ENCODE measurements at regions not wholly inside any gene's neighbourhood (a gene's known extent, or its start where the extent isn't known, plus 50 kb on each side); places are given as distances from the start of the nearest gene placed in this dataset.

GRCh38 chr2:239678666-239679296 lies 278.0 kb upstream of the HDAC4 start:
- Histone ChIP-seq H3F3A (ENCODE audit: insufficient read depth, low read length) (no peaks in the 10 kb centered on the region), H3K27me3 (ENCODE audit: insufficient read depth, low read length) (no peaks in the 10 kb centered on the region), H3K9me2 (ENCODE audit: low read depth, low read length) (no peaks in the 10 kb centered on the region), H2AFZ (ENCODE audit: low read length) (no peak overlapping the region), H3K79me2 (ENCODE audit: insufficient read depth, low read length) (no peaks in the 10 kb centered on the region), H3K4me2 (ENCODE audit: low read length) (no peak overlapping the region), H3K9ac (ENCODE audit: low read length) (no peak overlapping the region), H3K27ac (ENCODE audit: low read depth, low read length, poor library complexity, severe bottlenecking) (no peak overlapping the region), H3K36me3 (ENCODE audit: insufficient read depth, low read length) (no peaks in the 10 kb centered on the region), H3K4me1 (ENCODE audit: insufficient read depth, low read length, severe bottlenecking) (no peaks in the 10 kb centered on the region), H4K20me1 (ENCODE audit: insufficient read depth, low read length) (no peaks in the 10 kb centered on the region), H3K4me3 (ENCODE audit: low read depth, low read length, poor library complexity, severe bottlenecking) (no peak overlapping the region), H3K9me3 (ENCODE audit: low read length) (no peaks in the 10 kb centered on the region)
- no peak for TF ChIP-seq EZH2 (IDR thresholded peaks at IDR 0.05; ENCODE audit: borderline replicate concordance, low read length)

DNA sequence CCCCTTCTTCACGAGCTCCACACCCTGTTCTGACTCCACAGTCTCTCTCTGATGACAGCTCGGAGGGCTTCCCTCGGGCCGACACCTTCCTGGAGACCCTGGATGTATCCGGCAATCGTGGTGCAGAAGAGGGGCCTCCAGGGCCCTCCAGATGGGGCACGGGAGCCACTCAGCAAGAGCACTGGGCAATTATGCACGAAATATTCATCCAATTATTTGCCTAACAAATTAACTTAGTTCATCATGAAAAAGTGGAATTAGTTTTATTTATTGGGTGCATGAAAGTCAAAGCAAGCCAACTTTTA lies 277.3 kb upstream of the HDAC4 start:
- Histone ChIP-seq H3K27me3 (ENCODE audit: insufficient read depth, low read length) (no peaks in the 10 kb centered on the region), H4K20me1 (ENCODE audit: insufficient read depth, low read length) (no peaks in the 10 kb centered on the region), H3K4me2 (ENCODE audit: low read length) (no peak overlapping the region), H3K4me1 (ENCODE audit: insufficient read depth, low read length, severe bottlenecking) (no peaks in the 10 kb centered on the region), H3K9me3 (ENCODE audit: low read length) (no peaks in the 10 kb centered on the region), H3F3A (ENCODE audit: insufficient read depth, low read length) (no peaks in the 10 kb centered on the region), H3K27ac (ENCODE audit: low read depth, low read length, poor library complexity, severe bottlenecking) (no peak overlapping the region), H3K79me2 (ENCODE audit: insufficient read depth, low read length) (no peaks in the 10 kb centered on the region), H3K9ac (ENCODE audit: low read length) (no peak overlapping the region), H3K4me3 (ENCODE audit: low read depth, low read length, poor library complexity, severe bottlenecking) (no peak overlapping the region), H2AFZ (ENCODE audit: low read length) (no peak overlapping the region), H3K9me2 (ENCODE audit: low read depth, low read length) (no peaks in the 10 kb centered on the region), H3K36me3 (ENCODE audit: insufficient read depth, low read length) (no peaks in the 10 kb centered on the region)
- TF ChIP-seq EZH2 (IDR thresholded peaks at IDR 0.05; ENCODE audit: borderline replicate concordance, low read length) = no peak
- TF ChIP-seq, protein P1, sequence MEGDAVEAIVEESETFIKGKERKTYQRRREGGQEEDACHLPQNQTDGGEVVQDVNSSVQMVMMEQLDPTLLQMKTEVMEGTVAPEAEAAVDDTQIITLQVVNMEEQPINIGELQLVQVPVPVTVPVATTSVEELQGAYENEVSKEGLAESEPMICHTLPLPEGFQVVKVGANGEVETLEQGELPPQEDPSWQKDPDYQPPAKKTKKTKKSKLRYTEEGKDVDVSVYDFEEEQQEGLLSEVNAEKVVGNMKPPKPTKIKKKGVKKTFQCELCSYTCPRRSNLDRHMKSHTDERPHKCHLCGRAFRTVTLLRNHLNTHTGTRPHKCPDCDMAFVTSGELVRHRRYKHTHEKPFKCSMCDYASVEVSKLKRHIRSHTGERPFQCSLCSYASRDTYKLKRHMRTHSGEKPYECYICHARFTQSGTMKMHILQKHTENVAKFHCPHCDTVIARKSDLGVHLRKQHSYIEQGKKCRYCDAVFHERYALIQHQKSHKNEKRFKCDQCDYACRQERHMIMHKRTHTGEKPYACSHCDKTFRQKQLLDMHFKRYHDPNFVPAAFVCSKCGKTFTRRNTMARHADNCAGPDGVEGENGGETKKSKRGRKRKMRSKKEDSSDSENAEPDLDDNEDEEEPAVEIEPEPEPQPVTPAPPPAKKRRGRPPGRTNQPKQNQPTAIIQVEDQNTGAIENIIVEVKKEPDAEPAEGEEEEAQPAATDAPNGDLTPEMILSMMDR (IDR thresholded peaks at IDR 0.05; ENCODE audit: low read length) = no peak

DNA sequence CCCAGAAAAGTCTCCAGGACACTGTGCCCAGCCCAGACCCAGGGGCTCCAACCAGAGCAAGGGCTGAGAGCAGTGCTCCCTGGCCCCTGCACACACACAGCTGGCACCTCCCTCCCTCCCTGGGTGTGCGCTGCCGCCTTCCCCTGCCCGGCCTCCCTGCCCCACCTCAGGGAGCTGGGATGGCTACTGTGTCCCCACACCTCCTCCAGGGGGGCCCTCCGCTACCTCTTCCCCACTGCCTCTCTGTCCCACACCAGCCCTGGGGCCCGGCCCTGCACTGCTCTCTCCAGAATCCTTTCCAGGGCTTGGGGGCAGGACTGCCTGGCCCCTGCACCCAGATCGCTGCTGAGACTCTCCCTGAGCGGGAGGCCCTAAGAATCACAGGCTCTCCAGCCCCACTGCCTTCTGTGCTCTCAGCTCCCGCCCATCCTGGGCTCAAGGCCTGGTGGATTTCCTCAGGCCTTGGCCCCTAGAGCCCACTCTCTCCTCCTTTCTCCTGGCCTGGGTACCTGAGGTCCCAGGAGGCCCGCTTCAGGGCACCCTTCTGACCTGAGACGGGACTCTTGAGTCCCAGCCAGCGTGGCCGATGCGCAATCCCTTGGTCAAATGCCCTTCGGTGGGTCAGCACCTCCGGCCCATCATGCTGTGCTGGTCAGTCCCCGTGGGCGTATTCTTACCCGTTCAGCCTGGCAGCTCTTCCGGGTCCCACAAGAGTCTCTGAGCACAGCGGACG lies 276.8 kb upstream of the HDAC4 start:
- no peaks in the 10 kb centered on the region for H3K79me2 ChIP-seq (ENCODE audit: insufficient read depth, low read length)
- H3K36me3 ChIP-seq (ENCODE audit: insufficient read depth, low read length) = no peaks in the 10 kb centered on the region
- H3K4me3 ChIP-seq (ENCODE audit: low read depth, low read length, poor library complexity, severe bottlenecking) = no peak overlapping the region
- no peaks in the 10 kb centered on the region for H3K9me2 ChIP-seq (ENCODE audit: low read depth, low read length)
- no peak overlapping the region for H3K9ac ChIP-seq (ENCODE audit: low read length)
- H3K27me3 ChIP-seq (ENCODE audit: insufficient read depth, low read length) = no peaks in the 10 kb centered on the region
- no peak overlapping the region for H3K27ac ChIP-seq (ENCODE audit: low read depth, low read length, poor library complexity, severe bottlenecking)
- no peaks in the 10 kb centered on the region for H4K20me1 ChIP-seq (ENCODE audit: insufficient read depth, low read length)
- H3K4me1 ChIP-seq (ENCODE audit: insufficient read depth, low read length, severe bottlenecking) = no peaks in the 10 kb centered on the region
- H3K4me2 ChIP-seq (ENCODE audit: low read length) = no peak overlapping the region
- TF ChIP-seq, protein P1 (IDR thresholded peaks at IDR 0.05; ENCODE audit: low read length) = no peak
- H3F3A ChIP-seq (ENCODE audit: insufficient read depth, low read length) = no peaks in the 10 kb centered on the region
- no peak overlapping the region for H2AFZ ChIP-seq (ENCODE audit: low read length)
- H3K9me3 ChIP-seq (ENCODE audit: low read length) = no peaks in the 10 kb centered on the region

Data from OCI-LY1 (cell line).